IgD-negative memory B cell (primary cell): ENCODE measurements at regions not wholly inside any gene's neighbourhood (a gene's known extent, or its start where the extent isn't known, plus 50 kb on each side); places are given as distances from the start of the nearest gene placed in this dataset.

ENCODE experiments used
- H3K27ac Mint-ChIP-seq, 3 donors: one replicate each; pipeline ENCODE4 v1.8.0; 2020 to 2022; ENCODE audit warnings: mild to moderate bottlenecking in 3 of 3, mixed read lengths in 3 of 3, moderate library complexity in 1 of 3
- H3K27me3 Mint-ChIP-seq: one replicate; pipeline ENCODE4 v1.8.0; 2021; ENCODE audit warnings: mixed read lengths
- H3K36me3 Mint-ChIP-seq: one replicate; pipeline ENCODE4 v1.8.0; 2020; ENCODE audit warnings: mild to moderate bottlenecking, mixed read lengths
- H3K4me1 Mint-ChIP-seq, 3 donors: one replicate each; pipeline ENCODE4 v1.8.0; 2020 to 2022; ENCODE audit warnings: mixed read lengths in 3 of 3, mild to moderate bottlenecking in 1 of 3
- H3K4me3 Mint-ChIP-seq, 4 donors: one replicate each; pipeline ENCODE4 v1.8.0; 2020 to 2022; ENCODE audit warnings: mild to moderate bottlenecking in 4 of 4, mixed read lengths in 4 of 4, moderate library complexity in 3 of 4
- H3K9me3 Mint-ChIP-seq, 3 donors: one replicate each; pipeline ENCODE4 v1.8.0; 2020 to 2021; ENCODE audit warnings: mixed read lengths in 3 of 3, mild to moderate bottlenecking in 1 of 3

DNA sequence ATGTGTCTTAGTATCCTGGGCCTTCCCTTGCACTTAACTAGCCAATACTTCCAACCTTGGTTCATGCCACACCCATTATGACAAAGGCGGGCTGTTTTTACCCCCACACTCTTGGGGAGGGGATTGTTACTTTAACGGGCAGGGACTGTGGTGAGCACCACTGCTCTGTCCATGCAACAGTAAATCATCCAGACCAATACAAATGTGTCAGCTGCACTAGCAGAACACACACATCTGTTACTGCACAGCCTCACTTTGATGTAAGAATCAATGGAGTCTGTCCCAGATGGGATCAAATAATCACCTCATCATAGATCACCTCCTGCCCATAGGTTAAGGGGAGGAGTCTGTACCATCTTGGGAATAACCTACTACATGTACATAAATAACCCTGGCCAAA lies 58.1 kb downstream of the NPAP1 start:
- no peaks in the 10 kb centered on the region for H3K27me3 Mint-ChIP-seq
- H3K9me3 Mint-ChIP-seq: peaks cover 0 to 6% (median 2%) of the 10 kb centered on the region in 3 donors
- H3K27ac Mint-ChIP-seq: no peak overlapping the region

DNA sequence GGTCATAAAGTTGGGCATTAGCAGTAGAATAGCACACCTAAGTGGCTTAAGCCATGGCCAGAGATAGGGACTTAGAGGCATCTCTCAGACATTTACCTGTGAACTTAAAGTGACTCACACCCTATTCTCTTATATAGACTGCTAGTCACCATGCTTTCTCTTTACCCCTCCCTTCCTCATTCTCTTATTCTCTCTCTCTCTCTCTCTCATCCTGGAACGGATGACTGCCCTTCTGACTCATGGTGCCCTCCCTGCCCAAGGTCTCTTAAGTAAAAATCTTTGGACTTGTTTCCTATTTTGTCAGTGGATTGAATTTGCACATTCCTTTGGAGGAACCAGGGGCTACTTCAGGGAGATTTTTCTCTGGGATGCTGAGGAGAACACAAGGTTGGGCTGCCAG lies 58.8 kb downstream of the NPAP1 start:
- peaks cover 0 to 3% (median 0%) of the 10 kb centered on the region in 3 donors for H3K4me1 Mint-ChIP-seq
- H3K27ac Mint-ChIP-seq: no peak overlapping the region
- no peak overlapping the region for H3K4me3 Mint-ChIP-seq
- H3K36me3 Mint-ChIP-seq: no peaks in the 10 kb centered on the region
- H3K9me3 Mint-ChIP-seq: peaks cover 0 to 6% (median 2%) of the 10 kb centered on the region in 3 donors
- no peaks in the 10 kb centered on the region for H3K27me3 Mint-ChIP-seq

More for the DNA sequence above, 58.1 kb downstream of the NPAP1 start:
- Mint-ChIP-seq H3K4me1 (peaks cover 0 to 3% (median 0%) of the 10 kb centered on the region in 3 donors), H3K36me3 (no peaks in the 10 kb centered on the region), H3K4me3 (no peak overlapping the region)

GRCh38 chr15:24745290-24745689 lies 69.7 kb downstream of the NPAP1 start:
- Mint-ChIP-seq H3K36me3 (no peaks in the 10 kb centered on the region), H3K27ac (no peak overlapping the region), H3K9me3 (peaks cover 3 to 6% (median 4%) of the 10 kb centered on the region in 3 donors), H3K4me1 (no peaks in the 10 kb centered on the region), H3K4me3 (no peak overlapping the region), H3K27me3 (no peaks in the 10 kb centered on the region)

DNA sequence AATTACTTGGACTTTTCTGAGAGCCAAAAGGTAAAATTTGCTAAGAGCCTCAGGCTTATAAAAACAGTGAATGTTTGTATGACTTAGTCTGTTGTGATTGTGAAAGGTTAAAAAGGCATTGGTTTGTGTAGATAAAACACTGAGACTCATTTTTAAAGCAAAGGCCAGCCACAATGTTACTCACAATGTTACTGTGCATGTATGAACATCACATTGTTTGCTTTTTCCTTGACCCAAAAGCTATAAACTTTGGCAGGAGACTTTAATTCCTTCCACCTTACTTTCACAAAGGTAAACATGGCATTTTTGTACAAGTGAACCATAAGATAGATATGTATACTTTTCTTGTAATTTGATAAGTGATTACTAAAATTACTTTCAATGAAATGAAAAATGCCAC lies 70.5 kb downstream of the NPAP1 start:
- Mint-ChIP-seq H3K9me3 (peaks cover 3 to 6% (median 4%) of the 10 kb centered on the region in 3 donors), H3K4me1 (no peaks in the 10 kb centered on the region), H3K27me3 (no peaks in the 10 kb centered on the region), H3K27ac (no peak overlapping the region), H3K4me3 (no peak overlapping the region), H3K36me3 (no peaks in the 10 kb centered on the region)

DNA sequence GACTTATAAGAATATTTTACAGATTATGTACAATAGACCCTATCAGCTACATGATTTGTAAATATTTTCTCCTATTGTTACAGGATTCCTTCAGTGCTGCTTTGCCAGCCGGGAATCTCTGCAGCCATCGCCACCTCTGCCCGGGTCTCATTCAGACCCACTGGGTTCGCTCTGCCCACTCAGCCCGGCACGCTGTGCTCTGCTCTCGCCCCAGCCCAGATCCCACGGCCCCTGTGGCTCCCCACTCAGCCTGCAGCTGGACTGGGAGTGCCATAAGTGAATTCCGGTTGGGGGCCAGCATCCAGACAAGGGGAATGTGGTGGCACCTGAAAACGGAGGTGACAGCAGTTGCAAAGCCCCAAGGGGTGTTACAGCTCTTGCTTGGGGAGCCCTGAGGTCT lies 71.8 kb downstream of the NPAP1 start:
- Mint-ChIP-seq H3K36me3 (no peaks in the 10 kb centered on the region), H3K27me3 (no peaks in the 10 kb centered on the region), H3K9me3 (peaks cover 2 to 6% (median 5%) of the 10 kb centered on the region in 3 donors), H3K4me1 (no peaks in the 10 kb centered on the region), H3K27ac (no peak overlapping the region), H3K4me3 (no peak overlapping the region)

GRCh38 chr15:24748812-24749439 lies 73.4 kb downstream of the NPAP1 start:
- no peaks in the 10 kb centered on the region for H3K36me3 Mint-ChIP-seq
- no peak overlapping the region for H3K27ac Mint-ChIP-seq
- H3K27me3 Mint-ChIP-seq: no peaks in the 10 kb centered on the region

DNA sequence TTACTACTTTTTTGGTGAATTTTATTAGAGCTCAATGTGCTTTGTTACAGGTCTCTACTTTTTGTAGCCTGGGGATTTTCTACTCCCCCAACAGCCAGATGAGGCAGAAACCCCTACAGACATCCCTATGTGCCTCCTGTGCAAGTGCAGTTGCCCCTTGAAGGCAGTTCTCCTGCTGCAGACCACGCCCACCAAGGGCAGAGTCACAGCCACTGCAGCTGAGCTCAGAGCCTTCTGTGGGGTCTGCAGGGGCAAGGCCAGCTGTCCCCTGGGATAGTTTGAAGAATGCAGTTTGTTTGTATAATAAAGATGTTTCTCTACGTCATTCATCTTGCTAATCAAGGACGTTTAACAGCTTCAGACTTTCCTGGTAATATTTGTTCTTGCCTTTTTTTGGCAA lies 76.8 kb downstream of the NPAP1 start:
- H3K27me3 Mint-ChIP-seq: no peaks in the 10 kb centered on the region
- no peaks in the 10 kb centered on the region for H3K36me3 Mint-ChIP-seq
- no peak overlapping the region for H3K4me3 Mint-ChIP-seq
- peaks cover 2 to 5% (median 5%) of the 10 kb centered on the region in 3 donors for H3K9me3 Mint-ChIP-seq
- H3K27ac Mint-ChIP-seq: no peak overlapping the region
- H3K4me1 Mint-ChIP-seq: no peaks in the 10 kb centered on the region

More at GRCh38 chr15:24748812-24749439, 73.4 kb downstream of the NPAP1 start:
- Mint-ChIP-seq H3K9me3 (peaks cover 2 to 7% (median 5%) of the 10 kb centered on the region in 3 donors), H3K4me1 (no peaks in the 10 kb centered on the region), H3K4me3 (no peak overlapping the region)

DNA sequence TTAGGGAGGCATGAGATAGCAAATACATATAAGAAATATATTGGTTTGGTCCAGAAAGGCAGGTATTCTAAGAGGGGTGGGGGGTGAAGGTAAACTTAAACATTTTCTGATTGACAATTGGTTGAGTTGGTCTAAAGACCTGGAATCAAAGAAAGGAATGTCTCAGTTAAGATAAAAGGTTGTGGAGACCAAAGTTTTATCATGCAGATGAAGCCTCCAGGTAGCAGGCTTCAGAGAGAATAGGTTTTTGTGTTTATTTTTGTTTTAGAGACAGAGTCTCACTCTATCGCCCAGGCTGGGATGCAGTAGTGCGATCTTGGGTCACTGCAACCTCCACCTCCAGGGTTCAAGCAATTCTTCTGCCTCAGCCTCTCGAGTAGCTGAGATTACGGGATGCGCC lies 80.5 kb downstream of the NPAP1 start:
- peak overlapping the region in 1 of 4 donors; percentile 47 for H3K4me3 Mint-ChIP-seq
- H3K27me3 Mint-ChIP-seq: no peaks in the 10 kb centered on the region
- H3K36me3 Mint-ChIP-seq: no peaks in the 10 kb centered on the region
- peaks cover 0 to 5% (median 2%) of the 10 kb centered on the region in 3 donors for H3K9me3 Mint-ChIP-seq
- no peaks in the 10 kb centered on the region for H3K4me1 Mint-ChIP-seq
- no peak overlapping the region for H3K27ac Mint-ChIP-seq

- H3K27me3 Mint-ChIP-seq: no peaks in the 10 kb centered on the region
- H3K36me3 Mint-ChIP-seq: no peaks in the 10 kb centered on the region
- no peaks in the 10 kb centered on the region for H3K4me1 Mint-ChIP-seq
- H3K4me3 Mint-ChIP-seq: no peak overlapping the region
- H3K9me3 Mint-ChIP-seq: peaks cover 0 to 5% (median 0%) of the 10 kb centered on the region in 3 donors
- H3K27ac Mint-ChIP-seq: no peak overlapping the region
These were observed 84.5 kb downstream of the NPAP1 start for GRCh38 chr15:24760066-24760465.

DNA sequence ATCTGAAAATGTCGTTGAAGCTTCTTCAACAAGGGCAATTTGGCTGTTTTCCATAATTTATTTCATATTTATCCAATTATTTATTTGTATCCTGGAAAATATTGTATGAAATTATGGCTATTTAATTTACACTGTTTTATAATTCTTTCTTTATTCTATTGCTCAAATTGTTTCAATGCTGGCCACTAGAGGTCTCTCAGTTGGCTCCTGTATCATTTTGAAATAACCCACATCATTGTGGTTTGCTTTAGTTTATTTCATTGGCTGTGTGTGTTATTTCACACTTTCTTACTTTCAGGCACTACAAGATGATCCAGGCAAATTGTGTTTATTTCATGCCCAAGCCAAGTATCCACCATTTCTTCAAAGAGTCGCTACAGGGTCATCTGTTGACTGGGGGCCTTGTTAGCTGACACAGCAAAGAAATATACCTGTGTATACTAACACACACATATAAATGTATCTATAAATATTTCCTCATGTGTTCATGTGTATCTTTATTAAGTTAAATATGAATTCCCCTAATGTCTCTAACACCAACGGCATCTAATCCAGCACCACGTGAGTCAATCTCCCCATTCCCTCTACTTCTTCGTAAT lies 86.2 kb downstream of the NPAP1 start:
- Mint-ChIP-seq H3K4me3 (no peak overlapping the region), H3K4me1 (no peaks in the 10 kb centered on the region), H3K36me3 (no peaks in the 10 kb centered on the region), H3K27me3 (no peaks in the 10 kb centered on the region), H3K27ac (no peak overlapping the region), H3K9me3 (peaks cover 0 to 7% (median 0%) of the 10 kb centered on the region in 3 donors)

- no peaks in the 10 kb centered on the region for H3K36me3 Mint-ChIP-seq
- H3K27me3 Mint-ChIP-seq: no peaks in the 10 kb centered on the region
- H3K4me1 Mint-ChIP-seq: no peaks in the 10 kb centered on the region
- no peak overlapping the region for H3K27ac Mint-ChIP-seq
- peaks cover 0 to 7% (median 0%) of the 10 kb centered on the region in 3 donors for H3K9me3 Mint-ChIP-seq
- H3K4me3 Mint-ChIP-seq: no peak overlapping the region
These were observed 88.3 kb downstream of the NPAP1 start for GRCh38 chr15:24763891-24764290.

DNA sequence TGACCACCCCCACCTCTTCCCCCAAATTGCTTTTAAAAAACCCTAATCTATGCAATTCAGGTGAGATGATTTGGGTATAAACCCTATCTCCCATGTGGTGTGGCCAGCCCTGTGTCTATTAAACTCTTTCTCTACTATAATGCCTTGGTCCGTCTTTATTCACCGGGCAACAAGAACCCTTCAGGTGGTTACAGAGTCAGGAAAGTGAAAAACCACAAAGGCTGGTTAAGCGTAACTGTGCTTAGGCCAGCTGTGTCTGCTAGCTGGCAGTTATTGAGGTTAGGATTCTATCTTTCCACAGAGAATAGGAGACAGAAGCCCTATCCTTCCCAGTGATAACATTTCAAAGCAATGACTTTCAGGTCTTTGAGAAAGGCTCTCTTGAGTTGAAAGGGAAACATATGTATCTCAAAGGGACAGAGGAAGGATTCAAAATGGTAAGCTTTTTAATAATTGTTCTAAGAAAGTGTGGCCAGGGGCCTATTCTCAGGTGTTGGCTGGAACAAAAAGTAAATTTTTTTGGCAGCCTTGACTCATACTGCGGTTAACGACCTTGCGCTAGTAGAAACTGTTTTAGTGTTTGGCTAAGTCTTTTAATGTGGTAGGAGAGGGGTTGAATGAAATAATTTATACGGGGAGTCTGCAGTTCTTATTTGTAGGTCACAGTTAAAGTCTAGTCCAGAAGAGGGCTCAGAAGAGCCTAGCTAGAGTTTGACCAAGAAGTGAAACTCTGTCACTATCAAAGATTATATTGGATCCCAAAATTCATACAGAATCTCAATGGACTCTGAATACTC lies 89.0 kb downstream of the NPAP1 start:
- no peak overlapping the region for H3K4me3 Mint-ChIP-seq
- H3K4me1 Mint-ChIP-seq: no peaks in the 10 kb centered on the region
- H3K36me3 Mint-ChIP-seq: no peaks in the 10 kb centered on the region
- H3K9me3 Mint-ChIP-seq: peaks cover 0 to 7% (median 0%) of the 10 kb centered on the region in 3 donors
- no peaks in the 10 kb centered on the region for H3K27me3 Mint-ChIP-seq
- no peak overlapping the region for H3K27ac Mint-ChIP-seq

DNA sequence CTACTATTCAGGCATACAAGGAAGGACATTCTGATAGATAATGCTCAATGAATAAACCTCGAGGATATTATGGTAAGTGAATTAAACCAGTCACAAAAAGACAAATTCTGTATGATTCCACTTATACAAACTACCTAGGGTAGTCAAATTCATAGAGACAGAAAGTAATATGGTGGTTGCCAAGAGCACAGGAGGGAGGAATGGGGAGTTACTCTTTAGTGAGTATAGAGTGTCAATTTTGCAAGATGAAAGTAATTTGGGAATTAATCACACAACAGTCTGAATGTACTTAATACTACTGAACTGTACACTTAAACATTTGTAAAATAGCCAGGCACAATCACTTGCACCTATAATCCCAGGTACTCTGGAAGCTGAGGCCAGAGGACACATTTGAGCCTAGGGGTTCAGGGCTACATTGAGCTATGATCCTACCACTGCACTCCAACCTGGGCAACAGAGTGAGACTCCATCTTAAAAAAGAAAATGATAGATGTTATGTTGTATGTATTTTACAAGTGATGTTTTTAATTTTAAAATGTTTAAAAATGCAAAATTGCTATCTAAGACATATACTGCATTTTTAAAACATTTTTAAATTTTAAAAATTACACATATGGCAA lies 91.0 kb downstream of the NPAP1 start:
- H3K36me3 Mint-ChIP-seq: no peaks in the 10 kb centered on the region

GRCh38 chr15:24772266-24772665 lies 96.7 kb downstream of the NPAP1 start:
- no peaks in the 10 kb centered on the region for H3K27me3 Mint-ChIP-seq
- no peak overlapping the region for H3K27ac Mint-ChIP-seq
- no peaks in the 10 kb centered on the region for H3K4me1 Mint-ChIP-seq
- peak overlapping the region in 1 of 4 donors; percentile 44 for H3K4me3 Mint-ChIP-seq
- peaks cover 3% of the 10 kb centered on the region for H3K36me3 Mint-ChIP-seq
- peaks cover 9 to 18% (median 18%) of the 10 kb centered on the region in 3 donors for H3K9me3 Mint-ChIP-seq

More for the DNA sequence above, 91.0 kb downstream of the NPAP1 start:
- Mint-ChIP-seq H3K4me3 (no peak overlapping the region), H3K9me3 (peaks cover 0 to 7% (median under 1%) of the 10 kb centered on the region in 3 donors), H3K27me3 (no peaks in the 10 kb centered on the region), H3K4me1 (no peaks in the 10 kb centered on the region), H3K27ac (no peak overlapping the region)
